HS-27A (cell line): ENCODE measurements at regions not wholly inside any gene's neighbourhood (a gene's known extent, or its start where the extent isn't known, plus 50 kb on each side); places are given as distances from the start of the nearest gene placed in this dataset.

ENCODE experiments used
- DNase-seq: peaks from one replicate; pipeline ENCODE4 v3.0.0-alpha.2; 2012; ENCODE audit warnings: low read depth, missing footprints

DNA sequence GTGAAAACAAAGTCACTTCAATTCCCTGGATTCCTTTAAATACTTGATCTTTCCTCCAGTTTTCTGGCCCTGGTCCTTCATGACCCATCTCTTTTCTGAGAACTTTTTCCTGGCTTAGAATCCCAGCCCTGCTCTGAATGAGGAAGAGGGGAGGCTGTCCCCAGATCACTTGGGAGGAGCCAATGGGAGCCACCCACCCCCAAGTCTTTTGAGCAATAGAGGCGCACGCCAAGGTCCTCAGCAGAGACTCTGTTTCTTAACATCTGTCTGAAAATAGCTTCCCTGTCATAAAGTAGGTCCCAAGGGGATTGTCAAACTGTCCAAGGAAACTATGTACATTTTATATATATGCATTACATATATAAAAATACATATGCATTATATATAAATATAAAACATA is 126.8 kb downstream of the ADRA2A start:
- no peak for DNase-seq

DNA sequence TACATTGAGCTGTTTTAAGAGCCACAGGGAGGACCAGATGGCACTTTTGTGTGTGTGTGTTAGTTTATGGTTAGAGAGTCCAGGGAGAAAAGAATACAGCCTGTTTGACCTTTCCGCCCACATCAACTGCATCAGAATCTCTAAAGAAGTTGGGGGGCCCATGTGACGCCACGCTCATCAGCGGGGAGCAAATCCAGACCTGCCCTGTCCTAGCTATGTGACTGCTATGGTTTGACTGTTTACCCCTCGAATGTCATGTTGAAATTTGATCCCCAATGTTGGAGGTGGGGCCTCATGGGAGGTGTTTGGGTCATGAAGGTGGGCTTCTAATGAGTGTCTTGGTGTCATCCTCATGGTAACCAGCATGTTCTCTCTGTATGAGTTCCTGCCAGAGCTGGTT is 128.0 kb downstream of the ADRA2A start:
- no peak for DNase-seq

DNA sequence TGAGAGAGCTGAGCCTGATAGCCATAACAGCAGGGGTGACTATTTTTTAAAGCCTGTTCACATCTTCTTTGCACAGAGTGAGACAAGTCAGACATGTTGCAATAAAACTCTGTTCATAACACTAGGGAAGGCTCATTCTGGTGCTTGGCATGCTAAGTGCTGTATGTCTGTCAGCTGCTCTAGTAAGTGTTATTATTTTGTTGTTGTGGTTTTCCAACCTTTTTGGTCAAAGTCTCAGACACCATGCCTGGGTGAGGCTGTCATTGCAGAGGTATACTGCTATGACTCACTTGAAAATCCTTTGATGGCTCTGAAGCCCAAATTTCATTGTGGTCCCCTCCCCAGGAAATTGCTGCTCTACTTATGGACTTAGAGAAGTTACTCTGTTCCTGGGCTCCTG is 129.7 kb downstream of the ADRA2A start:
- no peak for DNase-seq

DNA sequence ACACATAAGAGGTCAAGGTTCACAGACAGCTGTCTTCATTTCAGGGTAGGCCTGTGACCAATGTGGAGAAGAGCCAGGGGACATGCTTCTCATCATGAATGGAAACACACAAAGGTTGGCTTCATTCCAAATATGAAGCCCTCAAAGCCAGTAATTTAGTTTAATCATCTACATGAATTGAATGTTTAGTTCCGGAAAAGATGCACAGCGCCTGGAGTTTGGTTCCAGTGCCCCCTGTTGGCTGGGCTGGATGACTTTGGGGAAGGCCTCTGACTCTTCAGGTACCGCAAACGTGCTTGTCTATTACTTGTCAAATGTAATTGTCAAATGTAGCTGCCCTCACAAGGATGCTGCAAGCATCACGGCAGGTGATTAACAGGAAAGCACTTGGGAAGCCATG is 130.7 kb downstream of the ADRA2A start:
- DNase-seq, result no peak

DNA sequence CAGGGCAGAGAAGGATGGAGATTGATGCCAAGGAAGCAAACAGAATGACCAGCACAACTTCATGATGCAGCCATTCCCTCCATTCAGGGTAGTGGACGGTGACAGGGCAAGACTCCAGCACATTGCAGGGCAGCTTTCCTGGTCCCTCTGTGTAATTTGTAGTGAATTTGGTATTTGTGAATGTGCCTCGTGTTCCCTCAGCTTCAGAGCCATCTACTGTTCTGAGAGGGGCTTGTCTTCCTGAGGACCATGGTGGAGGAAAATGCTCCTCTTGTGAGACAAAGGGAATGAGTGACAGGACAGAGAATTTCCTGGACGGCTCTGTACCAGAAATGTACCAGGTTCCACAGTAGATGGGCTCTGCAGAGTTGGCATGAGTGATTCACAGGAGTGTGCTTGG is 132.1 kb downstream of the ADRA2A start:
- DNase-seq, result no peak

DNA sequence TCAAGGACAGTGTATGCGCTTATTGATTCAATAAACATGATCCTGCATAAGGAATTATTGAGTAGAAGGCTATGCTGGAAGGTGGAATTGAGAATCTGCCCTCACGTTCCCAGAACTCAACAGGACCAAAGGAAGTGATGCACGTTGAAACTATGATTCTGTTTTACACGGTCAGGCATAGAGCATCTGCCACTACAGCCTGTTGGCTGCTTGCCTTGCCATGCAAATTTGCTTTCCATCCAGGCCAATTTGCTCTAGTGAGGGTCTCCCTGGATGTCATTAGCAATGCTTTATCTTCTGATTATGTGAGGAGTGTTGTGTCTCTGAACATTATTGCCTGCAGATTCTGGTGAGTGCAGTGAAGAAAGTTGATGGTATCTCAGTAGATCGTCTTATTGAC is 132.9 kb downstream of the ADRA2A start:
- DNase-seq, result no peak

DNA sequence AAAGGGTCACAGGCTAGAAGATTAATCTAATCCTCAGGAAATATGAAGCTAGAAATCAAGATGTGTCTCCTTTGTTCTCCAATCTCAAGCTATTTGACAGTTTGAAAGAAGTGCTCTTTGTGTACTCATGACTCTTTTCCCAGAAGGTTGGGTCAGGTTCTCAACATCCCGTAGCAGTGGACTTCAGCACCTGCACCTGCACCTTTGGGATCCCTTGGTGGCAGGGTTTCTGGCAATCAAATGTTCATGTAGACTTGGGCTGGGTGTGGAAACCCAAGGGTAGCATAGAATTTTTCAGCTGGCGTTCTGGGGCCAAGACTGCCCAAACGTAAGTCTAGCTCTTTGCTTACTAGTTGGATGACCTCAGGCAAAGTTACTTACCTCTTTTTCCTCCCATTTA is 134.4 kb downstream of the ADRA2A start:
- DNase-seq, result no peak

DNA sequence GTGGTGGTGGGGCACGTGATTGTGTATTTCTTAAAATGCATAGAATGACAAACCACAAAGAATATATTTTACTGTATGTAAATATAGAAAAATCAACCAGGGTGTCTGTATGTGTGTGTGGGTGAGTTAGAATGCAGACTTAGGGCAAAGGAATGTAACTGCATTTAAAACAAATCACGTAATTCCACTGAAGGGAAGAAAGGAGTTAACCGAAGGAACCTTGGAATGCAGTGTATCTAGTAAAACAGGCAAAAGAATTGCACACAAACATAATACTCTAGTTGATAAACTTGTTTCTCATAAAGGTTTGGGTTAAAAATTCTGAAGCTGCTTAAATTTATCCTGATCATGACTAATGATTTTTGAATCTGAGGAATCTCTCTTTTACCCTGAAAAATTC is 134.9 kb downstream of the ADRA2A start:
- DNase-seq, result peak; percentile 68

DNA sequence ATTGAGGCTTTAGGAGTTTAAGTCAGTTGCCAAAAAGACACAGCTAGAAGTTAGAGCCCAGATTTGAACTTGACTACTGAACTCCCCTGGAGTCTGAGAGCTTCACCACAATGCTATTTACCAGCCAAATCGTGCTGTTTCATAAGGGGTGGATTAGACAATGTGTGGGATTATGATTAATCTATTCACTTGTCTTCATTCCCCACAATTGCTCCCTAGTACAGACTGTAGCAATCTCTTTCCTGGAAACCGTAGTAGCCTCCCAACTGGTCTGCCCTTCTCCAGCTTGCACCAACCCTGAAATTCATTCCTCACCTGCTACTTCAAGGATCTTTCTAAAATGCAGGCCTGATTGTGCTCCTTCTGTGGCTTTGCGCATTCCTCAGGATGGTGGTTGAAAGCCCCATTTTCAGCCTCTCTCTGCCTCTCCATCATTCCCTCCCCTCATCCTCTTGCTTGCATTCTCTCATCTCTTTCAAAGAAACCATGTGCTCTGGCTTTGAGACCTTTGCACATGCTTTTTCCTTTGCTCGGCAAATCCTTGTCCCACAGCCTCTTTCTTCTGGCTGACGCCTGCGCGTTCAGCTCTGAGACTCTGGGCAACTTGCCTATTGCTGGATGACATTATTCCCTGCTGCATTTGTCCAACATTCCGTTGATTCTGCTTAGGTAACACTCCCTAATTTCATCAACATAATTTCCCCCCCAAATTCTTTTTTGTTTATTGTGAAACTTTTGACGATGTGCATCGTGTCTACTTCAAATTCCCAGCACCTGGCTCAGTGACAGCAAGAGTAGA is 145.1 kb downstream of the ADRA2A start:
- DNase-seq, result no peak

DNA sequence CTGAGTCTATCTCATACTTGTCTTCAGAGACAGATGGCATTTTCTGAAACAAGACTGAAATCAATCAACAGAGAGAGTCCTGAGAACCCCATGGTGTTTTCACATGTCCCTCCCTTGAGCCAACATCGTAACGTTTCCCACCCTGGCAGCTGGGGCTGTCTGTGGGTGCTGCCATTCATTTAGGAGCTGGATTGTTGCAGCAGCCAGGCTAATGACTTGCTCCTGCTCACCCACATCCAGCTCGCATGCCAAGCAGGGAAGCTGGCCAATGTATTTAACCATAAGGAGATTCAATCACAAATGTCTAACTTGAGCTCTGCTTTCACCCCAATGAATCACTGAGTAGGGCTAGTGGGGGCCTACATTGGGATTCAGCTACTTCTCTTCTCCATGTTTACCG is 146.1 kb downstream of the ADRA2A start:
- no peak for DNase-seq

DNA sequence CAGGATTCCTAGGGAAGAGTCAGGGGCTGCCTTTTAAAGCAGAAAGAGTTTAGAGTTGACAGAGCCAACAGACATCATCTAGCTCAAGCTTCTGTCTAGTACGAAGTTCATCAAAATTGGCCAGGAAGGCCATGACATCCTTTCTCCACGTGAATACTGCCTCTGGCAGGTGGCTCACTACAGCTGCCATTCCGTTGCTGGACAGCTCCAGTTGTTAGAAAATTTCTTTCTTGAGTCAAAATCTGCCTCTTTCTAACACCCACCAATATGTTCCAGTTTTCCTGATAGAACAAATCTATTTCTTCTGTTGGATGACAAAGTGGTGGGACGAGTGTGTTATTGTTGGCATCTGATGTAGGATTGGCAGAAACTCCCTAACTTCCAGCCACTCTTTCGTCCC is 154.9 kb downstream of the ADRA2A start:
- no peak for DNase-seq

DNA sequence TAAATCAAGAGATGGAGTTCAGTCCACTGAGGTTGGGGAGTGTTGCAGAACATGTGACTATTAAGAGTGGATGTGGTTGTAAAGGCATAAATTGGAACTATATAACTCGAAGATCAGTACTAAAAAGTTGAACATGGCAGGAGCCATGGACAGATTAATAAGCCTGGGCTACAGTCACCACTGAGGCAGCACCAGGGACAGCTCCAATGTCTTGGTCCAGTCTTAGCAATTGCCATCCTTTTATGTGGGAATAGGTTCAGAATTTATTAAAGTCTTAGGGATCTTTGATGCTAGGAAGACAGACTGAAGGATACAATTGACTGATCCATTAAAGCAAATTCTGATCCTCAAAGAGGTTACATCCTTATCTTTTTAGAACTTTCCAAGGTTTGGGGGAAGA is 156.6 kb downstream of the ADRA2A start:
- DNase-seq, result no peak

DNA sequence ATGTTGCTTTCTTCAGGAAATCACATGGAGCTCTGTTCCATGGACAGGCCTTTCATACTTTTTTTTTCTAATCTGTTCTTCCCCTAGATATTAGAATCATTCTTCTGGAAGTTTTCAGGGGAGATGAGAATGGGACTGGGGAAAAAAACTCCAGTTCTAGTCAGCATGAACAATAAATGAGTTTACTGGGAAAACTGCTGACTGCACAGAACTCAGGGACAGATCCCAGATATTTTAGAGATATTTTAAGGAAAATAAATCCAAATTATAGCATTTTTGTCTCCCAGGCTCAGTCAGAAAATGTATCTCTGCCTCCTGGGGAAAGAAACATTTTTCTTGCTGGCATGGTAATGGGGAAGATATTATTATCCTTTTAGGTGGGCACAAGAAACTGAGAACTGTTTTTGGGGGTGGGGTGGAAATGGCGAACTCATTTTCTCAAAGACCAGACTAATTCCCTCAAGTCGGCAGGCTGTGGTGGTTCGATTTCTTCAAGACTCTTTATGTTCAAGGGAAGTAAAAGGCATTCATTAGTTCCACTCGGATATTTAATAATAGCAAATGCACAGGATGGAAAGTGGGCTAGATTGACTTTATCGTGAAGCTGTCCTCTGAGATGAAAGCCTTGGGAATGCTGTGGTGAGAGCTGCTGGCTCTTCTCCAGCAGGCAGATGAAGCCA is 157.5 kb downstream of the ADRA2A start:
- no peak for DNase-seq

DNA sequence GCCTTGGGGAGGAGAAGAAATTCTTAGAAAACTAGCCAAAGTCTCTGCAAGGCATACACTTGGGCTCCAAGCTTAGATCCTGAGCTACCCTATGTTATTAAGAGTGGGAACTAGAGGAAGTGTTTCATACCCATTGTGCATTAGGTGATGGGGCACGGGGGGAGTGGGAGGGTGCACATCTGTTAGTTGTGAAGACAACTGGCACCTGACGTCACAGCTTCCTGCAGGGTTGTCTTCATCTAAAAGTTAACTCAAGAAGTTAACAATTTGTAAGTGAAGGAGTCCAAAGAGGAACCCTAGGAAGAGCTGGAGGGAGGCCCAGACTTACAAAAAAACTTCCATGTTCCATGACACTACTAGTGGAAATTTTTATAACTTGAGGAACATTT is 158.1 kb downstream of the ADRA2A start:
- no peak for DNase-seq

DNA sequence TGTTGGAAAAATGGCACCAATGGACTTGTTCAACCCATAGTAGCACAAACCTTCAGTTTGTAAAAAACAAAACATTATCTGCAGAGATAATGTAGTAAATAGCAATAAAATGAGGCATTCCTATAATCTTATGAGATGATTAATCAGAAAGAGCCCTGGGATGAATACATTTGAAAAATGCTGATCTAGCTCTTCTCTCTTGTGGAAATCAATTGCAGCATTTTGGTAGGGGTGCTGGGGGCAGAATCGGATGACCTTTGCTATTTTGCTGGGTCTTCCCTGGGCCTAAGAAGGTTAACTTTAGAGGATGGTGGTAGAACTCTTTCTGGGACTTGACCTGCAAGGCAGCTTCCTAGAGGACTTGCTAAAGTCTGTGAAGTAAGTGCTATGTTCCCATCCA is 163.5 kb downstream of the ADRA2A start:
- DNase-seq, result no peak

DNA sequence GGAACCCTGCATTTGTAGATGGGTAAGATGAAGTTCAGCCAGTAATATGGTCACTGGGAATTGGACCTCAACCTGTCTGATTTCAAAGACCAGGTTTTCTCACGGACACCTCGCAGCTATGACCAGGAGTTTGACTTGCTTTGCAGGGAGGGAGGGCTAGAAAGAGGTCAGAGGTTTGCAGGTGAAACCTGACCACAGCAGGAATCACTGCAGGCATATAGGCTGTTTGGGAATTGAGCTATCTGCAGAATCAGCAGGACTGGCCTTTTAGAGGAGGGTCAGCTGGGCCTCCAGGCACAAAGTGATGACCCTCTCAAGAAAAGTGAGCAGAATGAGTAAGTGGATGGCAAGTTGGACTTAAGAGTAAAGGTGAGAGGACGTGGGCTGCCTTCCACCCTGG is 166.3 kb downstream of the ADRA2A start:
- DNase-seq, result no peak

DNA sequence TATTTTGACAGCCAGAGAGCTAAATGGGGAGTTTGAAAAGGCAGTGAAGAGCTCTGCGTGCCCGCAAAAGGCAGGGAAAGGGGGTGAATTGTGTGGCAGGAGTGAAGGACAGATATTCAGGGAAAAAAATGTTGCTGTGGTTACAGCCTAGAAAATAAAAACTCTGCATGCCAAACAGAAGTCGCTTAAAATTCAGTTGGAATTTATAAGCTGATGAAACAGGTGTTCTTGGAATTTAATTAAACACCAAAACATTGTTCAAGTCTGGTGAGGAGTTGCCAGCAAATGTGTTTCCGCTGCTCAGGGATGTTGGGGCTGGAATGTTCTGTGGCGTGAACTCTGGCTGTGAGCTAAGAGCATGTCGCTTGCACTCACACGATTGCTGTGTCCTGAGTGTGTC is 169.3 kb downstream of the ADRA2A start:
- no peak for DNase-seq

DNA sequence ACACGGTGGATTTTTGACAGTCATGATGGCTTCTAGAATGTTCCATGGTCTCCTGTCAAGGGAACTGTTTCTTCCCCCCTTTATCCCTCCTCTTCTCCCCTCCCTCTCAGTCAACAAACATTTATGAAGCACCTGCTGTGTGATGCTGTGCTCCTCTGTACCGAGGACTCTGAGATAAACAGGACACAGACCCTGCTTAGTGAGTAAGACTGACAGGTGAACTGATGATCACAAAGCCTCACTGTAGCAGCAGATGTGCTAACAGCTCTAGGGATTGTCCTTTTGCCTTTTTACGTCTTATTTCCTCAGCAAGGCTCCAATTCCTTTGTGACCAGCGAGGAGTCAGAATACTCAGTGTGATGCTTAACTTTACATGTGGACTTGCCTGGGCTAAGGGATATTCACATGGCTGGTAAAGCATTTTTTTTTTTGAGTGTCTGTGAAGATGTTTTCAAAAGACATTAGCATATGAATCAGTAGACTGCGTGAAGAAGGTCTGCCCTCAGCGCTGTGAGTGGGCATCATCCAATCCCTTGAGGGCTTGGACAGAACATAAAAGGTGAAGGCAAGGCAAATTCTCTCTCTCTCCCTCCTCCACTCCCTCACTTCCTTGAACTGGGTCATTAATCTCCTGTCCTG is 170.1 kb downstream of the ADRA2A start:
- DNase-seq, result no peak

DNA sequence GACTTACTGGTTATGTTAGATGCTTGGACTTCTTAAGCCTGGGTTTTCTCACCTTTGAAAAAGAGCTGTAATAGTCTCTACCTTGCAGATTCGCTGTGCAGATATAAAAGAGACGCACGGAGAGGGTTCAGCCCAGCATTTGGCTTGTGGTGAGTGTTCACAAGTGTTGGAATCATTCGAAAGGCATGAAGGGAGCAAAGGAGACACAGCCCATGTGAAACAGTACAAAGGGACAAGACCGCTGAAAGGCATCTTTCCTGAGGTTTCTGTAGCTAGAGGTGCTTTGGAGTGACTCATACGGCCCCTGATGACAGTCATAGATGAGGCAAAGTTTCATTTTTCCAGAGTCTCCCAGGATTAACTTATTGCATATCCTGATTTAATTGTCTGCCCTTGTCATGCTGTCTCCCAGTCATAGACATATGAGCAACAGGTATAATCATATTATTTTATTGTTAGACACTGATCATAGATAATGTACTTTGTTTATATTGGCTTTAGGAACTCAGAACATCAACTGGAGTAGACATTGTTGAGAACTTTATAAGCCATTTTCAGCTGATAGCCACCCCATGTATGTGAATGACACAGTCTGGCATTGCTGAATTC is 171.1 kb downstream of the ADRA2A start:
- DNase-seq, result no peak

DNA sequence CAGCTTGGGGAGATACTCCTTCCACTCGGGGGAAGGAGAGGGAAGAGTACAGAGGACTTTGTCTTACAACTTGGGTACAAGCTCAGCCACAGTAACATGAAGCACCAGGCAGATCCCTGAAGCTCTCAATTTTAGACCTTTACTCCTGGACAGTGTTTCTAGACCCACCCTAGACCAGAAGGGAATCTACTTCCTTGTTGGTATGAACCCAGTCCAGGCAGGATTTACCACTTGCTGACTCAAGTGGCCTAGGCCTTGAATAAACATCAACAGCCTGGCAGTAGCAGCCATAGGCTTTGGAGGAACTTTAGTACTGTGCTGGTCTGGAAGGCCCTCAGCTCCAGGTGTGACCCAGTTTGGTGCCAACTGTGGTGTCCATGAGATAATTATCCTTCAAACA is 173.1 kb downstream of the ADRA2A start:
- no peak for DNase-seq

DNA sequence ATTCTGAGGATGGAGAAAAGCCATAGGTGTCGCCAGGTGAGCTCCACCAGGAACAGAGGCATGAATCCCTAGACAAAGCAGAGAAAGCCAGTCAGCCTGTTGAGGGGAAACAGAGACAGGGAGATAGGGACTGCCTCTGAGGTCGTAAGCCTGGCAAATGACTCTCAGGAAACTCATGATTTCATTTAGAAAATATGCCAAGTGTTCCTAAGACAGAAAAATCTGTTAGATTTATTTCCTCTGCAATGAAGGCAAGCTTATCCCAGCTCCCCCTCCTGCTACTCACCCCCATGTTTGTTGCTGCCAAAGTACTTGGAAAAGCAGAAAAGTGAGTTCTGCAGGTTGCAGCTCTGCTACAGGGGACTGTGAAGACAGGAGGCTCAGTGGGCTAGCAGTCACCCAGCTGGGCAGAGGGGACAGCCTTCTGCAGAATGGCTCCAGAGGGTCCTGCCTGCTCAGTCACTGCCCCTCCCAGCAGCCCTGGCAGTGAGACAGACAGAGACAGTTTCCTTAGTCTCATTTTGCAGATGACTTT is 184.3 kb downstream of the ADRA2A start:
- DNase-seq, result no peak

DNA sequence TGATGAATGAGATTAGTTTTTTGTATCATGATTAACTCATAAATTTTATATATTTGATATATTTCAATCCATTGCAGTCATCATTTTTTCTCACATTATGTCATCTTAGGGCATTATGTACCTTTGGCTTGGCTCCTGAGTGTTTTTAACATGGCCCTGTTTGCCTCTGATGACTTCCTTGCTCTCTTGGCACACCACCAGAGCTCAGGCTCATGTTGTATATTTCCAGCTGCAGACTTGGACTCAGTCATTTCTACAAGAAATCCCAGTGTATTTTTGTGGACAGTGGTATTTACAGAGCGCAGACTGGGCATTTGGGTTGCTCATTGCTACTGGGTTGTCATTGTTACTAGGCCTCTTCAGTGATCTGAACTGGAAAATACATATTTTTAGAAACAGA is 188.5 kb downstream of the ADRA2A start:
- DNase-seq, result no peak

DNA sequence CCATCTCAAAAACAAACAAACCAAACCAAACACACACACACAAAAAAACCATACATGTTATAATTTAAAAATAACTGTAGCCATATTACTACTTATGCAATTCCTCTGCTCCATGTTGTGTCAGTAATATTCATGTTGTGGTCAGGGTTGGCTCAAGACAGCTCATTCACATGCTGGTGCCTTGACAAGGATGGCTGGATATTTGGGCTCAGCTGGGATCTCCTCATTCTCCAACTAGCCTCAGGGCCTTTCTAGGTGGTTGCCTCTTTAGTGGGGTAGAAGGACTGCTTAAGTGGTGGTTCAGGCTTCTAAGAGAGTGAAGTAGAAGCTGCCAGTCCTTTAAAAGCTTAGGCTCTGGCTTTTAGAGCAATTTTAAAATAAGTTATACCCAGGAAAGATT is 189.3 kb downstream of the ADRA2A start:
- no peak for DNase-seq
